ENCODE measurements at regions not wholly inside any gene's neighbourhood (a gene's known extent, or its start where the extent isn't known, plus 50 kb on each side); places are given as distances from the start of the nearest gene placed in this dataset.

- no peaks in the 10 kb centered on the region for H3K36me3 ChIP-seq (ENCODE audit: control insufficient read depth, insufficient read depth, low read length)
- H3K4me1 ChIP-seq (ENCODE audit: control insufficient read depth, insufficient read depth, low read length) = no peaks in the 10 kb centered on the region
- no peak overlapping the region for H3K27ac ChIP-seq (ENCODE audit: low read length)
- H3K9me3 ChIP-seq (ENCODE audit: control insufficient read depth, low read depth, low read length) = no peaks in the 10 kb centered on the region
- H3K27me3 ChIP-seq (ENCODE audit: control insufficient read depth, insufficient read depth, low read length) = no peaks in the 10 kb centered on the region
- no peak for DNase-seq
- H3K4me3 ChIP-seq (ENCODE audit: low read length) = no peak overlapping the region
- 0% methylated on average over 1 of the region's 3 CpGs for WGBS (ENCODE audit: insufficient coverage, low lambda C conversion rate)
Measured at GRCh38 chr4:62232814-62233213, 1032.7 kb downstream of the ADGRL3 start.

DNA sequence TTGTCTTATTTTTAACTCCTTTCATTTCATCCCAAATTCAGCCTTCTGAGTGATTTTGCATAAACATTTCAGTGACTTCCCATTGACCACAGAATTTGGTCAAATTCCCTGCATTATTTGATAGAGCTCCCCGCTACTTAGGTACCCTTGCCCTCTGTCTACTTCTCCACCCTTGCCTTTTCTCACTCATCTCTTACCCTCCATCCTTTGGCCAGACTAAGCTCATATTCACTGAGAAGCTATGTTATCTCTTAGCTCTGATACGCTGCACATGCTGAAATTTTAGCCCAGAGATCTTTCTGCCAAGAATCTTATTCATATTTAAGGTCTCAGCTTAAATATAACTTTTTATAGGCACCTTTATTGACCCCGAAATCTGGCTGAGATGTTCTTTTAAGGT lies 1031.9 kb downstream of the ADGRL3 start:
- 100% methylated on average over 2 of the region's 3 CpGs for WGBS (ENCODE audit: insufficient coverage, low lambda C conversion rate)
- H3K9me3 ChIP-seq (ENCODE audit: control insufficient read depth, low read depth, low read length) = no peaks in the 10 kb centered on the region
- no peaks in the 10 kb centered on the region for H3K4me1 ChIP-seq (ENCODE audit: control insufficient read depth, insufficient read depth, low read length)
- H3K36me3 ChIP-seq (ENCODE audit: control insufficient read depth, insufficient read depth, low read length) = no peaks in the 10 kb centered on the region
- H3K27me3 ChIP-seq (ENCODE audit: control insufficient read depth, insufficient read depth, low read length) = no peaks in the 10 kb centered on the region
- H3K4me3 ChIP-seq (ENCODE audit: low read length) = no peak overlapping the region
- no peak overlapping the region for H3K27ac ChIP-seq (ENCODE audit: low read length)
- no peak for DNase-seq

DNA sequence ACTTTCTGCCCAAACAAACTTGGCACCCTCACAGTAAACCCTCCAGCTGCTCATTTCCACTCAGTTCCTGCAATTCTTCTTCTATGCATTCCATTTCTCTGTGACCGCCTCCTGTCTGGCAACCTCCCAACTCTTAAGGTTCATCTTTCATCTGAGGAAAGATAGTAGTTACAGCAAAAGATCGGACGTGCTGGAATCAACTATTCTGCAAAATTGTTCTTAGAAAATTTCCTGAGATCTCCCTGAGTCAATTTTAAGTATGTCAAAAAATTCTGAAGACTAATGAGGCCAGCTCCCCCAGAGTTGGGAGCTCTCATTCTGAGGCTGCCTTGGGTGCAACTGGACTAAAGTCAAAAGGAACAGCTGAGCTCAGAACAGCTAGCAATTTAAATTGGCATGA lies 1026.0 kb downstream of the ADGRL3 start:
- Histone ChIP-seq H3K27me3 (ENCODE audit: control insufficient read depth, insufficient read depth, low read length) (no peaks in the 10 kb centered on the region), H3K36me3 (ENCODE audit: control insufficient read depth, insufficient read depth, low read length) (no peaks in the 10 kb centered on the region), H3K9me3 (ENCODE audit: control insufficient read depth, low read depth, low read length) (no peaks in the 10 kb centered on the region), H3K4me3 (ENCODE audit: low read length) (no peak overlapping the region), H3K4me1 (ENCODE audit: control insufficient read depth, insufficient read depth, low read length) (no peaks in the 10 kb centered on the region), H3K27ac (ENCODE audit: low read length) (no peak overlapping the region)
- no peak for DNase-seq
- 100% methylated on average over 1 of the region's 3 CpGs for WGBS (ENCODE audit: insufficient coverage, low lambda C conversion rate)

DNA sequence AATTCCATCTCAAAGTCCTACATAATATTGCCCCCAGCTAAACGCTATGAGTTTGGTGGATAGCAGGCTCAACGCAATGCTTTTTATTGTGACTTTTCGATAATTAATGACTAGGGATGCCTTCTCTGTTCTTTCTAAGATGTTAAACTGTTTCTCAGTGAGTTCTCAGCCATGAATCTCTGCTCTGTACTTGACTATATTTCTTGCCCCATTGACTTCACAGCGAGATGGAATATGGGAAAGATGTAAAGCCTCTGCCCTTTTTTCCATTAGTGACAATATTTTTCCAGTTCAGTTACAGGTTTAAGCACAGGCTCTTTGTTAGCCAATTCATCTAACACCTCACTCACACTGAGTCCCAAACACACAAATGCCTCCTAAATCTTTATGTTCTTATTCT lies 1022.0 kb downstream of the ADGRL3 start:
- Histone ChIP-seq H3K9me3 (ENCODE audit: control insufficient read depth, low read depth, low read length) (no peaks in the 10 kb centered on the region), H3K4me1 (ENCODE audit: control insufficient read depth, insufficient read depth, low read length) (no peaks in the 10 kb centered on the region), H3K4me3 (ENCODE audit: low read length) (no peak overlapping the region), H3K27me3 (ENCODE audit: control insufficient read depth, insufficient read depth, low read length) (no peaks in the 10 kb centered on the region), H3K36me3 (ENCODE audit: control insufficient read depth, insufficient read depth, low read length) (no peaks in the 10 kb centered on the region), H3K27ac (ENCODE audit: low read length) (no peak overlapping the region)
- no CpG with 5 or more reads among the region's 4 CpGs for WGBS (ENCODE audit: insufficient coverage, low lambda C conversion rate)
- DNase-seq = no peak

- no peaks in the 10 kb centered on the region for H3K27me3 ChIP-seq (ENCODE audit: control insufficient read depth, insufficient read depth, low read length)
- H3K9me3 ChIP-seq (ENCODE audit: control insufficient read depth, low read depth, low read length) = no peaks in the 10 kb centered on the region
- no peak overlapping the region for H3K4me3 ChIP-seq (ENCODE audit: low read length)
- no peak overlapping the region for H3K27ac ChIP-seq (ENCODE audit: low read length)
- no peak for DNase-seq
- H3K4me1 ChIP-seq (ENCODE audit: control insufficient read depth, insufficient read depth, low read length) = no peaks in the 10 kb centered on the region
- no peaks in the 10 kb centered on the region for H3K36me3 ChIP-seq (ENCODE audit: control insufficient read depth, insufficient read depth, low read length)
Measured at GRCh38 chr4:62210486-62210885, 1010.4 kb downstream of the ADGRL3 start.

DNA sequence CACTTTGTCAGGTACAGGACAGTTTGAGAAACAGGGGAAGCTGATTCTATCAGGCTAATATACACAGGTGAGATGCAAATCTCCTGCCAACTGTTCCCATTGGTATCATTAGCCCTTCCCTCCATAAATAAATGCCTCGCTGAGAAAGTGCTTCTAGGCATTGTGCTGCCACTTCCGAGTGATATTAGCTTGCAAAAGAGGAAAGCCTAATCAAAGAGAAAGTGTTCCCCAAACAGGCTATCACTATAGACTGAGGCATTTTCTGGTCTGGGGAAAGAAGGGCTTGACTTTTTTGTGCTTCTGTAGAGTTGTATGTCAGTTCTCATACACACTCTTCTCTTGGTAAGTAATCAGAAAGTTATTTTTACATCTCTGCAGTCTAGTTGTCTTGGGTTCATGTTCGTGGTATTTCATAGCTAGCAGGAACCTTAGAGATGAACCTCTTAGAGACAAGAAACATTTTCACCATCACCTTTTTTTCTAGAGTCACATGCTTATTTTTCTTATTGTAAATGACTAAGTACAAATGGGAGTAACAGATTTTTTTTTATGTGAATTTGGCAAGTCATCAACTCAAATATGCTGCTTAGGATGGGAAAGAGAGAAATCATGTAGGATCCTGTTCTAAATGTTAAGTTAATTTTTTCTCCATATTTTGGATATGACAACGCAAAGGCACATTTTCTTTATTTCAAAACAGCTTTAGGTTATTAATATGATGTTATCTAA lies 1009.8 kb downstream of the ADGRL3 start:
- no peak overlapping the region for H3K27ac ChIP-seq (ENCODE audit: low read length)
- 89% methylated on average over 1 of the region's 4 CpGs for WGBS (ENCODE audit: insufficient coverage, low lambda C conversion rate)
- H3K4me1 ChIP-seq (ENCODE audit: control insufficient read depth, insufficient read depth, low read length) = no peaks in the 10 kb centered on the region

DNA sequence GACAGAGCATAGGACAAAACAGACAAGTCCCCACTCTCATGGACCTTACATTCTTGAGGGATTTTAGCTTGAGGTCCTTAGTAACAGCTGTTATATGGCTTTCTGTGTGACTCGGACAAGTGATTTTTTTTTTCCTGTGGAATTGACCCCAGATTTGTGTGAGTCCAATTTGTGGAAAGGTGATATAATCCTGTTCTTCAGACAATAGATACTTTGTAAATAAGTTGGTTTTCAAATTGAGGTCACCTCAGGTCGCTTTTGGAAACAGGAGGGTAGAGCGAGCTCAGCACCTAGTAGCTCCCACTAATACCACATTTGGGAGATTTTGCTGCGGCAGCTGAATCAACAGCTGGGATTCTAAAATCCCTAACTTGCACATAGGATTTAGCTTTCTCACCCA lies 1008.8 kb downstream of the ADGRL3 start:
- H3K4me3 ChIP-seq (ENCODE audit: low read length) = no peak overlapping the region
- 80% methylated on average over 1 of the region's 4 CpGs for WGBS (ENCODE audit: insufficient coverage, low lambda C conversion rate)

More for the DNA sequence above, 1009.8 kb downstream of the ADGRL3 start:
- no peaks in the 10 kb centered on the region for H3K36me3 ChIP-seq (ENCODE audit: control insufficient read depth, insufficient read depth, low read length)
- H3K4me3 ChIP-seq (ENCODE audit: low read length) = no peak overlapping the region
- DNase-seq = no peak
- no peaks in the 10 kb centered on the region for H3K27me3 ChIP-seq (ENCODE audit: control insufficient read depth, insufficient read depth, low read length)
- no peaks in the 10 kb centered on the region for H3K9me3 ChIP-seq (ENCODE audit: control insufficient read depth, low read depth, low read length)

GRCh38 chr4:62204136-62204535 lies 1004.0 kb downstream of the ADGRL3 start:
- no peak overlapping the region for H3K27ac ChIP-seq (ENCODE audit: low read length)
- H3K4me3 ChIP-seq (ENCODE audit: low read length) = no peak overlapping the region
- H3K36me3 ChIP-seq (ENCODE audit: control insufficient read depth, insufficient read depth, low read length) = no peaks in the 10 kb centered on the region
- no peaks in the 10 kb centered on the region for H3K9me3 ChIP-seq (ENCODE audit: control insufficient read depth, low read depth, low read length)
- no peaks in the 10 kb centered on the region for H3K27me3 ChIP-seq (ENCODE audit: control insufficient read depth, insufficient read depth, low read length)
- 100% methylated on average over 1 of the region's 4 CpGs for WGBS (ENCODE audit: insufficient coverage, low lambda C conversion rate)
- no peak for DNase-seq
- H3K4me1 ChIP-seq (ENCODE audit: control insufficient read depth, insufficient read depth, low read length) = no peaks in the 10 kb centered on the region

More for the DNA sequence above, 1008.8 kb downstream of the ADGRL3 start:
- Histone ChIP-seq H3K36me3 (ENCODE audit: control insufficient read depth, insufficient read depth, low read length) (no peaks in the 10 kb centered on the region), H3K4me1 (ENCODE audit: control insufficient read depth, insufficient read depth, low read length) (no peaks in the 10 kb centered on the region), H3K9me3 (ENCODE audit: control insufficient read depth, low read depth, low read length) (no peaks in the 10 kb centered on the region), H3K27me3 (ENCODE audit: control insufficient read depth, insufficient read depth, low read length) (no peaks in the 10 kb centered on the region), H3K27ac (ENCODE audit: low read length) (no peak overlapping the region)
- DNase-seq = no peak

GRCh38 chr4:62199291-62199810 lies 999.2 kb downstream of the ADGRL3 start:
- DNase-seq = no peak
- H3K4me1 ChIP-seq (ENCODE audit: control insufficient read depth, insufficient read depth, low read length) = no peaks in the 10 kb centered on the region
- H3K27ac ChIP-seq (ENCODE audit: low read length) = no peak overlapping the region
- 100% methylated on average over 1 of the region's 8 CpGs for WGBS (ENCODE audit: insufficient coverage, low lambda C conversion rate)
- H3K36me3 ChIP-seq (ENCODE audit: control insufficient read depth, insufficient read depth, low read length) = no peaks in the 10 kb centered on the region
- no peaks in the 10 kb centered on the region for H3K9me3 ChIP-seq (ENCODE audit: control insufficient read depth, low read depth, low read length)
- H3K4me3 ChIP-seq (ENCODE audit: low read length) = no peak overlapping the region
- H3K27me3 ChIP-seq (ENCODE audit: control insufficient read depth, insufficient read depth, low read length) = no peaks in the 10 kb centered on the region

DNA sequence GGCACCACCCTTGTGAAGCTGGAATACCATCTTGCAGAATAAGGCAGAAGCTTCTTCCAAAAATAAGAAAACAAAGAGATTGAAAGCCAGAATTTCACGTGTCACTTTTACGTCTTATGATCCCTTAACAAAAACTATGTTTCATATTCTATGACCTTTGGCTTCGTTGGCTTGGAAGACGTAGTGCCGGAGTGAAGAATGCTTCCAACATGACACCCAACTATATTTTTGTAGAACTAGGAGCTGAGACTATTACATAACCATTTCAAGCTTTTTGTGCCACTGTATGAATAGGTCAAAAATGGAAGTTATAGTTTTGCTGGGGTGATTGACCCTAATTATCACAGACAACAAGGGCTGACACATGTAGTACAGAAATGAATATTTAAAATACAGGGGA lies 996.2 kb downstream of the ADGRL3 start:
- H3K27ac ChIP-seq (ENCODE audit: low read length) = no peak overlapping the region
- no peaks in the 10 kb centered on the region for H3K27me3 ChIP-seq (ENCODE audit: control insufficient read depth, insufficient read depth, low read length)
- DNase-seq = no peak
- H3K36me3 ChIP-seq (ENCODE audit: control insufficient read depth, insufficient read depth, low read length) = no peaks in the 10 kb centered on the region
- no peaks in the 10 kb centered on the region for H3K9me3 ChIP-seq (ENCODE audit: control insufficient read depth, low read depth, low read length)
- 89% methylated on average over 5 of the region's 5 CpGs for WGBS (ENCODE audit: insufficient coverage, low lambda C conversion rate)
- H3K4me3 ChIP-seq (ENCODE audit: low read length) = no peak overlapping the region
- H3K4me1 ChIP-seq (ENCODE audit: control insufficient read depth, insufficient read depth, low read length) = no peaks in the 10 kb centered on the region

DNA sequence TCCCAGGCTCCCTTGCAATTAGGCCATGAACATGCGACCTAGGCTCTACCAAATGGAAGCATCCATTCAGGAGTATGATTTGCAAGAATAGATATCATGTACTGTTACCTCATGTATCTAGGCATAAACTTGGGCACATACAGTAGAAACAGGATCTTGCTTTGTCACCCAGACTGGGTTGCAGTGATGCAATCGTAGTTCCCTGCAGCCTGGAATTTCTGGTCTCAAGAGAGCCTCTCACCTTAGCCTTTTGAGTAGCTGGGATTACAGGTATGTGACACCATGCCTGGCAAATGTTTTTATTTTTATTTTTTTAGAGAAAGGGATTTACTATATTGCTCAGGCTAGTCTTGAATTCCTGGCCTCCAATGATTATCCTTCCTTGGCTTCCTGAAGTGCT lies 994.2 kb downstream of the ADGRL3 start:
- Histone ChIP-seq H3K4me3 (ENCODE audit: low read length) (no peak overlapping the region), H3K4me1 (ENCODE audit: control insufficient read depth, insufficient read depth, low read length) (no peaks in the 10 kb centered on the region), H3K36me3 (ENCODE audit: control insufficient read depth, insufficient read depth, low read length) (no peaks in the 10 kb centered on the region), H3K27me3 (ENCODE audit: control insufficient read depth, insufficient read depth, low read length) (no peaks in the 10 kb centered on the region), H3K9me3 (ENCODE audit: control insufficient read depth, low read depth, low read length) (no peaks in the 10 kb centered on the region), H3K27ac (ENCODE audit: low read length) (no peak overlapping the region)
- no CpG with 5 or more reads among the region's 2 CpGs for WGBS (ENCODE audit: insufficient coverage, low lambda C conversion rate)
- DNase-seq = no peak
